GM23248 (cell line): ENCODE measurements at regions not wholly inside any gene's neighbourhood (a gene's known extent, or its start where the extent isn't known, plus 50 kb on each side); places are given as distances from the start of the nearest gene placed in this dataset.
A peak's percentile ranks its signal among the peaks of the same experiment; 100 is the strongest.

Experiments
- DNase-seq: peaks from one replicate; pipeline ENCODE4 v3.0.0-alpha.2; 2015
- H2AFZ ChIP-seq: fragments of 200-600 bp; sonication (generic); 2 replicates; pipeline ENCODE4 v1.6.1; 2016; ENCODE audit warnings: antibody characterized with exemption
- H3F3A ChIP-seq: fragments of 200-600 bp; sonication (generic); 2 replicates; pipeline ENCODE4 v1.6.1; 2016; ENCODE audit warnings: mild to moderate bottlenecking, antibody characterized with exemption, mixed run types; ENCODE audit not compliant: insufficient read depth
- H3K27ac ChIP-seq: fragments of 200-600 bp; sonication (generic); 2 replicates; pipeline ENCODE4 v1.5.1; 2016; ENCODE audit warnings: mild to moderate bottlenecking
- H3K27me3 ChIP-seq: fragments of 200-600 bp; sonication (generic); replicated peaks from 2 replicates; pipeline ENCODE4 v1.6.1; 2016; ENCODE audit warnings: mild to moderate bottlenecking; ENCODE audit not compliant: insufficient read depth
- H3K36me3 ChIP-seq: fragments of 200-600 bp; sonication (generic); 2 replicates; pipeline ENCODE4 v1.6.1; 2016; ENCODE audit warnings: low read depth, mild to moderate bottlenecking
- H3K4me1 ChIP-seq: fragments of 200-600 bp; sonication (generic); 2 replicates; pipeline ENCODE4 v1.6.1; 2016; ENCODE audit warnings: mild to moderate bottlenecking; ENCODE audit not compliant: insufficient read depth
- H3K4me2 ChIP-seq: fragments of 200-600 bp; sonication (generic); one replicate; pipeline ENCODE4 v1.6.1; 2016; ENCODE audit warnings: mild to moderate bottlenecking; ENCODE audit not compliant: unreplicated experiment
- H3K4me3 ChIP-seq: fragments of 200-600 bp; sonication (generic); 2 replicates; pipeline ENCODE4 v1.5.1; 2016; ENCODE audit warnings: mild to moderate bottlenecking
- H3K79me2 ChIP-seq: fragments of 200-600 bp; sonication (generic); 2 replicates; pipeline ENCODE4 v1.6.1; 2016; ENCODE audit warnings: mild to moderate bottlenecking; ENCODE audit not compliant: insufficient read depth
- H3K9ac ChIP-seq: fragments of 200-600 bp; sonication (generic); 2 replicates; pipeline ENCODE4 v1.6.1; 2016; ENCODE audit warnings: mild to moderate bottlenecking
- H3K9me2 ChIP-seq: fragments of 200-600 bp; sonication (generic); 2 replicates; pipeline ENCODE4 v1.6.1; 2016; ENCODE audit warnings: mixed run types, mild to moderate bottlenecking, moderate library complexity; ENCODE audit not compliant: insufficient read depth
- H3K9me3 ChIP-seq: fragments of 200-600 bp; sonication (generic); one replicate; pipeline ENCODE4 v1.6.1; 2017; ENCODE audit warnings: low read depth
- H4K20me1 ChIP-seq: fragments of 200-600 bp; sonication (generic); 2 replicates; pipeline ENCODE4 v1.6.0; 2016; ENCODE audit not compliant: insufficient read depth
- EZH2 ChIP-seq: fragments of 200-600 bp; sonication (generic); IDR thresholded peaks from 2 replicates; pipeline ENCODE4 v1.6.1; 2018; ENCODE audit warnings: antibody characterized with exemption, mild to moderate bottlenecking; ENCODE audit not compliant: insufficient read depth, poor library complexity, severe bottlenecking
- EZH2phosphoT487 ChIP-seq: fragments of 200-600 bp; sonication (generic); IDR thresholded peaks from 2 replicates; pipeline ENCODE4 v1.6.1; 2018; ENCODE audit warnings: antibody characterized with exemption, moderate library complexity, mild to moderate bottlenecking, low read depth; ENCODE audit not compliant: insufficient read depth
- WGBS, 2 experiments: methylation state at CpG; one replicate each; pipeline ENCODE4 v1.1.6; 2015 to 2017; ENCODE audit warnings: low lambda C conversion rate in 2 of 2, low coverage in 1 of 2; ENCODE audit errors: missing lambda C conversion rate in 2 of 2; 5-methylcytosine and 5-hydroxymethylcytosine counted together
- in situ Hi-C: fragments of 300-500 bp; cut with MboI; formaldehyde crosslinking; loops from 2 replicates; pipeline ENCODE4 v1.15.0; 2020

DNA sequence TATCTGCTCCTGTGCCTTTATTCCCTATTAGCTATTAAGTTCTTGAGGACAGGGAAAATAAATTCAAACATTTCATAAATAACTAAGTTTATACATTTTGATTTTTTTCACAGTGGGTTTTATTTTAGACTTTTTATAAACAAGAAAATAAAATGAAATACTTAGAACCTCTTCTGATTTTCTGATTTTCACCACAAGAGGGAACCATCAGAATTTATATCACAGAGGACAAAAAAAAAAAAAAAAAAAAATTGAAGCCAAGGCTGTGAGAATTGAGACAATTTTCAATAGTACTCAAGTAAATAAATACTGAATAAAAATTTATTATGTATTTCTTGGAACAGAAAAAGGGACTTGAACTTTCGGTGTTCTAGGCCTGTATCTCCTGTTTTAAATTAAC, 288.1 kb downstream of the SH3BGRL start:
- H3K79me2 ChIP-seq = no peaks in the 10 kb centered on the region
- no peak overlapping the region for H3K27ac ChIP-seq
- no peak overlapping the region for H2AFZ ChIP-seq
- H4K20me1 ChIP-seq = no peaks in the 10 kb centered on the region
- no peaks in the 10 kb centered on the region for H3K9me2 ChIP-seq
- H3K9me3 ChIP-seq = no peaks in the 10 kb centered on the region
- in situ Hi-C loops = no loop called here
- H3K4me2 ChIP-seq = no peak overlapping the region
- DNase-seq = peak; percentile 6
- H3K9ac ChIP-seq = no peak overlapping the region
- no peaks in the 10 kb centered on the region for H3K27me3 ChIP-seq
- no peaks in the 10 kb centered on the region for H3K36me3 ChIP-seq
- H3K4me1 ChIP-seq = no peaks in the 10 kb centered on the region
- TF ChIP-seq EZH2phosphoT487 (no peak), EZH2 (no peak)
- 0 to 7% methylated on average over 1 of the region's 1 CpG for WGBS, 2 experiments
- H3K4me3 ChIP-seq = no peak overlapping the region
- H3F3A ChIP-seq = no peaks in the 10 kb centered on the region

DNA sequence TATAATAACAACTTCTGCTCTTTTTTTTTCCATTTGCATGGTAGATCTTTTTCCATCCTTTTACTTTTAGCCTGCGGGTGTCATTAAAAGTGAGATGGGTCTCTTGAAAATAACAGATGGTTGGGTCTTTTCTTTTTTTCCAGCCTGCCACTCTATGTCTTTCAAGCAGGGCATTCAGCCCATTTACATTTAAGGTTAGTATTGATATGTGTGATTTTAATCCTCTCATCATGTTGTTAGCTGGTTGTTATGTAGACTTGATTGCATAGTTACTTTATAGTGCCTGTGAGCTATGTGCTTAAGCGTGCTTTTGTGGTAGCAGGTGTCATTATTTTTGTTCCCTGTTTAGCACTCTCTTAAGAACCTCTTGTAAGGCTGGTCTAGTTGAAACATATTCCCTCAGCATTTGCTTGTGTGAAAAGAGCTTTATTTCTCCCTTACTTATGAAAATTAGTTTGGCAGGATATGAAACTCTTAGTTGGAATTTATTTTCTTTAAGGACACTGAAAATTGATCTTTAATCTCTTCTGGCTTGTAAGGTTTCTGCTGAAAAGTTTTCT, 326.1 kb downstream of the SH3BGRL start:
- Histone ChIP-seq H3K9ac (no peak overlapping the region), H3K4me2 (no peak overlapping the region), H3K9me2 (no peaks in the 10 kb centered on the region), H2AFZ (no peak overlapping the region), H3K4me1 (no peaks in the 10 kb centered on the region), H3K79me2 (no peaks in the 10 kb centered on the region), H3K27ac (no peak overlapping the region), H3F3A (no peaks in the 10 kb centered on the region), H3K36me3 (no peaks in the 10 kb centered on the region), H3K9me3 (no peaks in the 10 kb centered on the region), H4K20me1 (no peaks in the 10 kb centered on the region), H3K27me3 (no peaks in the 10 kb centered on the region), H3K4me3 (no peak overlapping the region)
- 26 to 39% methylated on average over 2 of the region's 2 CpGs for WGBS, 2 experiments
- no peak for DNase-seq
- TF ChIP-seq EZH2phosphoT487 (no peak), EZH2 (no peak)
- in situ Hi-C loops = no loop called here

DNA sequence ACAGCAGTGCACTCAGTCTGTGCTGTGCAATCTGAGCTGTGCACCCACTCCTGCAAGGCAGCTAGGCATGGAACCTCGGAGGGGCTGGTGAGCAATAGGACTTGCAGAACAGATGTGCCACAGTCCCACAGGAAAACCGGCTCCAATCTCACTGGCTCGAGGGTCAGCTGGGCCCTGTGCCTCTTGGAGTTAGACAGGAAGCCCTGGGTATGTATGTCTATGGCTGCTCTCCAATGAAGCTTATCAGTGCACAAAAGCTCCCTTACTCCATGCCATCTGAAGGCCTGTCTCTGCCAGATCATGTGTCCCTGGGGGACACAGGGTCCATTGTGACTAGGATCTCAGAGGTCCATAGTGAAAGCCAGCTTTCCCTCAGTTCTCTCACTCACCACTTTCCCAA, 335.8 kb downstream of the SH3BGRL start:
- DNase-seq = no peak
- in situ Hi-C loops = no loop called here
- TF ChIP-seq EZH2 = no peak
- no peak for TF ChIP-seq EZH2phosphoT487

DNA sequence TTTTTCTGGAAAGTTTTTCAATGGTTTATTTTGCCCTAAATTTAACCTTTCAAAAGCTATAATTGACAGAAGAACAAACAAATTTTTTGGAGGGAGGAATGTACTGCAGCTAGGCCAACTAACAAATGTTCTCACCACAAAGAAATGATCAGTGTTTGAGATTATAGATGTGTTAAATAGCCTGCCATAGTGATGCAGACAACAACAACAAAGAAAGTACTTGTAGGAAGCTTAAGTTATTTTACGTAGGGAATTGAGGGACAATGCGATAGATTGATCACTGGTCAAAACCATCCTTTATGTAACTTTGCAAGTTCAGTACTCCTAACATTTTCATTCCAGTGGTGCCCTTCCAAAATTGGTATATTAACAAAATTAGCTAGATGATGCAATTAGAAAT, 340.4 kb downstream of the SH3BGRL start:
- Histone ChIP-seq H3K4me2 (no peak overlapping the region), H3K36me3 (no peaks in the 10 kb centered on the region), H4K20me1 (no peaks in the 10 kb centered on the region), H3K27me3 (no peaks in the 10 kb centered on the region), H3F3A (no peaks in the 10 kb centered on the region), H3K9me3 (no peaks in the 10 kb centered on the region), H3K4me1 (no peaks in the 10 kb centered on the region), H3K9ac (no peak overlapping the region), H3K4me3 (no peak overlapping the region), H3K9me2 (no peaks in the 10 kb centered on the region), H3K79me2 (no peaks in the 10 kb centered on the region), H3K27ac (no peak overlapping the region), H2AFZ (no peak overlapping the region)
- TF ChIP-seq EZH2 (no peak), EZH2phosphoT487 (no peak)
- DNase-seq = no peak
- in situ Hi-C loops = no loop called here
- WGBS, 2 experiments = 58 to 61% methylated on average over 2 of the region's 2 CpGs

More for the DNA sequence above, 335.8 kb downstream of the SH3BGRL start:
- no peak overlapping the region for H3K4me2 ChIP-seq
- no peak overlapping the region for H3K4me3 ChIP-seq
- H3K36me3 ChIP-seq = no peaks in the 10 kb centered on the region
- no peak overlapping the region for H3K27ac ChIP-seq
- no peaks in the 10 kb centered on the region for H3K9me3 ChIP-seq
- WGBS, 2 experiments = 7 to 17% methylated on average over 2 of the region's 3 CpGs
- no peaks in the 10 kb centered on the region for H3K9me2 ChIP-seq
- no peaks in the 10 kb centered on the region for H3K4me1 ChIP-seq
- no peaks in the 10 kb centered on the region for H4K20me1 ChIP-seq
- no peaks in the 10 kb centered on the region for H3K79me2 ChIP-seq
- no peaks in the 10 kb centered on the region for H3F3A ChIP-seq
- H2AFZ ChIP-seq = no peak overlapping the region
- H3K27me3 ChIP-seq = no peaks in the 10 kb centered on the region
- H3K9ac ChIP-seq = no peak overlapping the region

DNA sequence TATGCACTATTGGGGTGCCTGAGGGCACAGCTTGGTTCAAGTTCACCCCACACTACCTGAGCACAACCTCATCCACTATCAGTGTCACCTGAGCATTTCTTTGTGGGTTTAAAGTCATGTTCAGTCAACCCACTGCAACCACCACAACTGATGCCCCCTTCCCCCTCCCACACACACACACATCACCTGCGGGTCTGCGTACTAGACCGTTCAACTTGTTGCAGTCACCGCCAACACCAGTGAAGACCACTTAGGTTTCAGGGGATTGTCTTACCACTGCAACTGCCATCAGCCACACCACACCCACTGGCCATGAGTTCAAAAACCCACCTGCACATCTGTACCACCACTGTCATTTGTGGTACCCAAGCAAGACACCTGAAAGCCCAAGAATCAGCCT, 355.0 kb downstream of the SH3BGRL start:
- TF ChIP-seq EZH2phosphoT487 = no peak
- TF ChIP-seq EZH2 = no peak
- DNase-seq = no peak
- H3K9ac ChIP-seq = no peak overlapping the region
- WGBS, 2 experiments = 68 to 87% methylated on average over 4 of the region's 4 CpGs
- no peak overlapping the region for H3K4me3 ChIP-seq
- no peaks in the 10 kb centered on the region for H3K27me3 ChIP-seq
- H3K4me1 ChIP-seq = no peaks in the 10 kb centered on the region
- H3K36me3 ChIP-seq = no peaks in the 10 kb centered on the region
- in situ Hi-C loops = no loop called here
- no peak overlapping the region for H3K4me2 ChIP-seq
- H3K79me2 ChIP-seq = no peaks in the 10 kb centered on the region
- H3F3A ChIP-seq = no peaks in the 10 kb centered on the region
- no peak overlapping the region for H2AFZ ChIP-seq
- no peaks in the 10 kb centered on the region for H4K20me1 ChIP-seq
- no peaks in the 10 kb centered on the region for H3K9me2 ChIP-seq
- H3K27ac ChIP-seq = no peak overlapping the region
- no peaks in the 10 kb centered on the region for H3K9me3 ChIP-seq
